Dedifferentiated amniotic fluid mesenchymal stem cell (primary cell): ENCODE measurements at regions not wholly inside any gene's neighbourhood (a gene's known extent, or its start where the extent isn't known, plus 50 kb on each side); places are given as distances from the start of the nearest gene placed in this dataset.

ENCODE experiments used
- DNase-seq: peaks from one replicate; pipeline ENCODE4 v3.0.0-alpha.2; 2016; ENCODE audit errors: extremely low spot score

- DNase-seq = no peak
Measured at GRCh38 chr5:61823781-61824180, 482.2 kb upstream of the KIF2A start.

GRCh38 chr5:61824396-61824795 lies 481.6 kb upstream of the KIF2A start:
- no peak for DNase-seq

- no peak for DNase-seq
Measured at GRCh38 chr5:61827445-61827975, 478.5 kb upstream of the KIF2A start.

- no peak for DNase-seq
Measured at GRCh38 chr5:61828856-61829255, 477.1 kb upstream of the KIF2A start.

GRCh38 chr5:61831736-61832135 lies 474.3 kb upstream of the KIF2A start:
- no peak for DNase-seq

- DNase-seq = no peak
Measured at GRCh38 chr5:61837788-61838187, 468.2 kb upstream of the KIF2A start.

- no peak for DNase-seq
Measured at GRCh38 chr5:61840361-61840760, 465.6 kb upstream of the KIF2A start.

- no peak for DNase-seq
Measured at GRCh38 chr5:61842840-61843239, 463.2 kb upstream of the KIF2A start.

GRCh38 chr5:61850696-61851095 lies 455.3 kb upstream of the KIF2A start:
- DNase-seq = no peak

GRCh38 chr5:61854531-61854930 lies 451.5 kb upstream of the KIF2A start:
- DNase-seq = no peak

GRCh38 chr5:61860978-61861377 lies 445.0 kb upstream of the KIF2A start:
- no peak for DNase-seq

GRCh38 chr5:61866930-61867329 lies 439.1 kb upstream of the KIF2A start:
- no peak for DNase-seq

GRCh38 chr5:61869333-61869732 lies 436.7 kb upstream of the KIF2A start:
- DNase-seq = no peak

- no peak for DNase-seq
Measured at GRCh38 chr5:61878471-61878870, 427.5 kb upstream of the KIF2A start.

- no peak for DNase-seq
Measured at GRCh38 chr5:61881821-61882487, 424.1 kb upstream of the KIF2A start.

- no peak for DNase-seq
Measured at GRCh38 chr5:61882901-61883500, 423.0 kb upstream of the KIF2A start.

GRCh38 chr5:61884252-61884855 lies 421.7 kb upstream of the KIF2A start:
- no peak for DNase-seq

- DNase-seq = no peak
Measured at GRCh38 chr5:61886214-61886613, 419.8 kb upstream of the KIF2A start.

GRCh38 chr5:61887271-61887670 lies 418.7 kb upstream of the KIF2A start:
- DNase-seq = no peak

GRCh38 chr5:61894046-61894445 lies 412.0 kb upstream of the KIF2A start:
- DNase-seq = no peak

GRCh38 chr5:61896811-61897210 lies 409.2 kb upstream of the KIF2A start:
- DNase-seq = no peak

GRCh38 chr5:61897251-61897650 lies 408.8 kb upstream of the KIF2A start:
- no peak for DNase-seq

GRCh38 chr5:61901997-61902396 lies 404.0 kb upstream of the KIF2A start:
- DNase-seq = no peak
